Trophoblast cell (in vitro differentiated cells and primary cell): ENCODE measurements at regions not wholly inside any gene's neighbourhood (a gene's known extent, or its start where the extent isn't known, plus 50 kb on each side); places are given as distances from the start of the nearest gene placed in this dataset.

Experiments used
- DNase-seq, 2 donors: peaks; one replicate each; pipeline ENCODE4 v3.0.0-alpha.2; 2016
- H2AFZ ChIP-seq: 2 replicates; pipeline ENCODE4 v1.6.1; 2013; ENCODE audit warnings: low read length, moderate library complexity, mild to moderate bottlenecking; ENCODE audit not compliant: insufficient read depth, poor library complexity
- H2AK5ac ChIP-seq: 2 replicates; pipeline ENCODE4 v1.6.1; 2013; ENCODE audit warnings: mild to moderate bottlenecking, low read length
- H2BK120ac ChIP-seq: 2 replicates; pipeline ENCODE4 v1.6.1; 2013; ENCODE audit warnings: low read length, mild to moderate bottlenecking, moderate library complexity; ENCODE audit not compliant: insufficient read depth, poor library complexity
- H2BK12ac ChIP-seq: 2 replicates; pipeline ENCODE4 v1.6.1; 2013; ENCODE audit warnings: mild to moderate bottlenecking, low read length, moderate library complexity
- H2BK5ac ChIP-seq: 2 replicates; pipeline ENCODE4 v1.6.1; 2013; ENCODE audit warnings: low read length, low read depth, moderate library complexity, mild to moderate bottlenecking; ENCODE audit not compliant: poor library complexity
- H3K14ac ChIP-seq: 2 replicates; pipeline ENCODE4 v1.6.1; 2013; ENCODE audit warnings: mild to moderate bottlenecking, low read length
- H3K18ac ChIP-seq: 2 replicates; pipeline ENCODE4 v1.6.1; 2013; ENCODE audit warnings: mild to moderate bottlenecking, low read length
- H3K23ac ChIP-seq: 2 replicates; pipeline ENCODE4 v1.6.1; 2013; ENCODE audit warnings: low read length
- H3K27ac ChIP-seq: 2 replicates; pipeline ENCODE4 v1.5.1; 2013; ENCODE audit warnings: low read depth, mild to moderate bottlenecking, inconsistent platforms, low read length, moderate library complexity
- H3K27me3 ChIP-seq: 2 replicates; pipeline ENCODE4 v1.6.1; 2013; ENCODE audit warnings: inconsistent platforms, mild to moderate bottlenecking, low read length, moderate library complexity; ENCODE audit not compliant: insufficient read depth
- H3K36me3 ChIP-seq, 2 experiments: 1 replicate in 1 of 2; 2 replicates in 1 of 2; pipeline ENCODE4 v1.6.1; 2013; ENCODE audit warnings: low read length in 2 of 2, mild to moderate bottlenecking in 2 of 2, moderate library complexity in 1 of 2; ENCODE audit not compliant: insufficient read depth in 2 of 2, control insufficient read depth in 1 of 2
- H3K4ac ChIP-seq: 2 replicates; pipeline ENCODE4 v1.6.1; 2013; ENCODE audit warnings: low read depth, mild to moderate bottlenecking, low read length, moderate library complexity
- H3K4me1 ChIP-seq, 2 experiments: 1 replicate in 1 of 2; 2 replicates in 1 of 2; pipeline ENCODE4 v1.6.1; 2013; ENCODE audit warnings: low read length in 2 of 2, mild to moderate bottlenecking in 2 of 2, moderate library complexity in 1 of 2; ENCODE audit not compliant: insufficient read depth in 2 of 2, control insufficient read depth in 1 of 2
- H3K4me2 ChIP-seq: 2 replicates; pipeline ENCODE4 v1.6.1; 2013; ENCODE audit warnings: inconsistent platforms, mild to moderate bottlenecking, low read length, moderate library complexity
- H3K4me3 ChIP-seq: 2 replicates; pipeline ENCODE4 v1.5.1; 2013; ENCODE audit warnings: mild to moderate bottlenecking, low read depth, low read length, inconsistent platforms
- H3K79me1 ChIP-seq: one replicate; pipeline ENCODE4 v1.6.1; 2013; ENCODE audit warnings: low read length
- H3K79me2 ChIP-seq: 2 replicates; pipeline ENCODE4 v1.6.1; 2013; ENCODE audit warnings: low read length, mild to moderate bottlenecking; ENCODE audit not compliant: control insufficient read depth, insufficient read depth, poor library complexity
- H3K9ac ChIP-seq: 2 replicates; pipeline ENCODE4 v1.6.1; 2013; ENCODE audit warnings: mild to moderate bottlenecking, low read length
- H3K9me3 ChIP-seq: 2 replicates; pipeline ENCODE4 v1.6.1; 2013; ENCODE audit warnings: low read depth, mild to moderate bottlenecking, control low read depth, inconsistent platforms, low read length; ENCODE audit not compliant: insufficient read depth
- H4K12ac ChIP-seq: 2 replicates; pipeline ENCODE4 v1.6.1; 2013; ENCODE audit warnings: low read depth, mild to moderate bottlenecking, low read length, moderate library complexity
- H4K8ac ChIP-seq: 2 replicates; pipeline ENCODE4 v1.6.1; 2013; ENCODE audit warnings: low read depth, mild to moderate bottlenecking, low read length, moderate library complexity
- H4K91ac ChIP-seq: one replicate; pipeline ENCODE4 v1.6.1; 2013; ENCODE audit warnings: low read depth, mild to moderate bottlenecking, low read length, moderate library complexity
- WGBS: extraction: QIAGEN DNeasy Blood & Tissue Kit; methylation state at CpG from one replicate; pipeline ENCODE4 v1.1.7; 2013; ENCODE audit warnings: missing lambda C conversion rate; ENCODE audit not compliant: insufficient read length, insufficient coverage; ENCODE audit errors: extremely low coverage; 5-methylcytosine and 5-hydroxymethylcytosine counted together

DNA sequence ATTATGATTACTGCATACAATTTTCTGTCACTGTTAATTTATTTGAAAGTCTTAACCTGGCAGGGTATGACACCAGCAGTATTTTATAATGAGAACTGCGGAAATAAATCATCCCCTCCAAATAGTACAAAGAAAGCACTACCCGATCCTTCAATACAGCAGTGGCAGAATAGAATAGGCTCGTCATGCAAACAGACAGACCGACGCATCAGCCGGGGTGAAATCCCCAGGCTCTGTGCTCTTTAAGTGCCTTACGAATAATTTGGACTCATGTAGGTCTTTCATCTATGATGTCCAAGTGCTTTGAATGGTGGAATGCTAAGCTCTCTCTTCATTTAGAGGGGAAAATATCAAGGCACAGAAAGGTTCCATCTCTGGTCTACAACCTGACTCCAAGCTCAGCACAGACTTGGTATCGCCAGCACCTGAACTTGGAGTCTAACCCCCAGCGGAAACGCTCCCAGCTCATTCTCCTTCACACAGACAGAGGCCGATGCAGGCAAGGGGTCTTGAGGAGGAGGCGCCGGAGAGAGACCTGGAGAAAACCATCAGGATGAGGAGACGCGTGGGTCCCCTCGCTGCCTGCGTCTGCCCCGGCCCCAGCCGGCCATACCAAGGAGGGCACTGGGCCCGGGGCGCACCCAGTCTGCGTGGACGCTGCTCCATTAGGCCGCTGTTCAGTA lies 568.1 kb upstream of the MKI67 start:
- Histone ChIP-seq H4K12ac (no peak overlapping the region), H3K36me3 (no peaks in the 10 kb centered on the region), H2BK12ac (no peak overlapping the region), H3K14ac (no peak overlapping the region), H3K23ac (no peak overlapping the region), H3K27ac (no peak overlapping the region), H4K8ac (no peak overlapping the region), H3K4ac (no peak overlapping the region), H2AK5ac (no peak overlapping the region), H2BK120ac (no peak overlapping the region), H3K4me1 (no peaks in the 10 kb centered on the region), H4K91ac (no peak overlapping the region), H3K4me3 (no peak overlapping the region), H3K4me2 (no peak overlapping the region), H2BK5ac (no peak overlapping the region), H3K27me3 (no peaks in the 10 kb centered on the region), H3K18ac (no peak overlapping the region), H3K79me2 (no peaks in the 10 kb centered on the region), H2AFZ (no peak overlapping the region), H3K9ac (no peak overlapping the region), H3K79me1 (no peaks in the 10 kb centered on the region), H3K9me3 (no peaks in the 10 kb centered on the region)
- no CpG with 5 or more reads among the region's 24 CpGs for WGBS
- DNase-seq = no peak

DNA sequence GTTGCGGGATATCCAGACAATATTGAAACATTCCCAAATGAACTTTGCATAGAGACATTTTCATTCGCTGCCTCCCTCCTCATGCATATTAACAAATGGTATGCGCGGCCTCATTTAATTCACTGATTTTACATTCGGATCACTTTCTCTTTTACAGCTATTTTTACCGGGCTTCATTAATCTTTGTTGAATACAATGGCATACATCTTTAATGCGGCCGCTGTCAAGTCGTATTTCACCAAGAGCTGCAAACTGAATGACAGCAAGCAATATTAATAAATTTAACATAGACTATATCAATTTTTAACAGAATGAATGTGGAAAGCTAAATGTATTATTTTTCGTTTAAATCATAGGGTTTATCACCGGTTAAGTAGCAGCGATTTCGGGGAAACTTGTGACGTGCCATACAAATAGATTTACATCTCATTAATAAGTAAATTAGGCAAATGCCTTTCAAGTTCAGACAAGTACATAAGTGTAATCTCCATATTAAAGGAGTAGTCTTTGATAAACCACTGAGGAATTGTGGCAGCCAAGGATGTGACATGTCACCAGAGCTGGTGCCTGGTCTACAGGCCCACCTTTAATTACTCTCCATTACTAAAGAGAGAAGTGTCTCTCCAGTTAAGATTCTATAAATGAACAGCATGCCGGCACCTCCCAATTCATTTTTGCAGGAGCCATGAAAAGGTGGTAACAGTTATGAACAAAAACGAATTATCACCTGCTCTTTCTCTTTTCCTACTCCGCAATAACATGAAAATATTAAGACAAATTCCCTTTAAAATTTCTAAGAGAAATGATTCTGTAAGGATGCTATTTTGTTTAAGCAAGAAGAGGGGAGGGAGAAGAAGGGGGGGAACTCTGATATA lies 568.9 kb upstream of the MKI67 start:
- Histone ChIP-seq H3K9me3 (no peaks in the 10 kb centered on the region), H3K79me2 (no peaks in the 10 kb centered on the region), H3K4me1 (no peaks in the 10 kb centered on the region), H3K27me3 (no peaks in the 10 kb centered on the region), H3K14ac (no peak overlapping the region), H4K91ac (no peak overlapping the region), H3K4me2 (no peak overlapping the region), H2BK120ac (no peak overlapping the region), H4K12ac (no peak overlapping the region), H3K79me1 (no peaks in the 10 kb centered on the region), H2BK5ac (no peak overlapping the region), H3K27ac (no peak overlapping the region), H3K9ac (no peak overlapping the region), H3K4ac (no peak overlapping the region), H3K36me3 (no peaks in the 10 kb centered on the region), H2AFZ (no peak overlapping the region), H3K4me3 (no peak overlapping the region), H3K23ac (no peak overlapping the region), H2AK5ac (no peak overlapping the region), H2BK12ac (no peak overlapping the region), H3K18ac (no peak overlapping the region), H4K8ac (no peak overlapping the region)
- no CpG with 5 or more reads among the region's 17 CpGs for WGBS
- no peak for DNase-seq

- Histone ChIP-seq H3K27ac (no peak overlapping the region), H3K4me3 (no peak overlapping the region), H3K4me2 (no peak overlapping the region), H2BK5ac (no peak overlapping the region), H3K79me1 (no peaks in the 10 kb centered on the region), H3K18ac (no peak overlapping the region), H3K14ac (no peak overlapping the region), H3K9ac (no peak overlapping the region), H3K36me3 (no peaks in the 10 kb centered on the region), H3K23ac (no peak overlapping the region), H3K27me3 (no peaks in the 10 kb centered on the region), H4K91ac (no peak overlapping the region), H3K4ac (no peak overlapping the region), H3K4me1 (no peaks in the 10 kb centered on the region), H2AK5ac (no peak overlapping the region), H2AFZ (no peak overlapping the region), H2BK12ac (no peak overlapping the region), H4K8ac (no peak overlapping the region), H3K9me3 (no peaks in the 10 kb centered on the region), H3K79me2 (no peaks in the 10 kb centered on the region), H4K12ac (peak overlapping the region; percentile 64), H2BK120ac (no peak overlapping the region)
- no CpG with 5 or more reads among the region's 10 CpGs for WGBS
- no peak for DNase-seq
Observed at GRCh38 chr10:128695931-128696330, 569.7 kb upstream of the MKI67 start.

- Histone ChIP-seq H3K79me2 (no peaks in the 10 kb centered on the region), H3K9ac (no peak overlapping the region), H2BK5ac (no peak overlapping the region), H2BK12ac (no peak overlapping the region), H3K14ac (no peak overlapping the region), H4K8ac (no peak overlapping the region), H3K4ac (no peak overlapping the region), H3K4me3 (no peak overlapping the region), H3K23ac (no peak overlapping the region), H3K27me3 (no peaks in the 10 kb centered on the region), H4K12ac (no peak overlapping the region), H2AK5ac (no peak overlapping the region), H2AFZ (no peak overlapping the region), H4K91ac (no peak overlapping the region), H3K4me2 (no peak overlapping the region), H3K18ac (no peak overlapping the region), H3K27ac (no peak overlapping the region), H2BK120ac (no peak overlapping the region), H3K79me1 (no peaks in the 10 kb centered on the region), H3K36me3 (no peaks in the 10 kb centered on the region), H3K4me1 (no peaks in the 10 kb centered on the region), H3K9me3 (no peaks in the 10 kb centered on the region)
- WGBS = no CpG with 5 or more reads among the region's 8 CpGs
- no peak for DNase-seq
Observed at GRCh38 chr10:128697437-128697836, 571.2 kb upstream of the MKI67 start.
